ENCODE measurements at regions not wholly inside any gene's neighbourhood (a gene's known extent, or its start where the extent isn't known, plus 50 kb on each side); places are given as distances from the start of the nearest gene placed in this dataset.
A peak's percentile ranks its signal among the peaks of the same experiment; 100 is the strongest.
"Not testable (repeated sequence)": the region's sequence is repeated elsewhere in the genome, so short reads cannot be mapped to it uniquely, and the experiment has no call there.

DNA sequence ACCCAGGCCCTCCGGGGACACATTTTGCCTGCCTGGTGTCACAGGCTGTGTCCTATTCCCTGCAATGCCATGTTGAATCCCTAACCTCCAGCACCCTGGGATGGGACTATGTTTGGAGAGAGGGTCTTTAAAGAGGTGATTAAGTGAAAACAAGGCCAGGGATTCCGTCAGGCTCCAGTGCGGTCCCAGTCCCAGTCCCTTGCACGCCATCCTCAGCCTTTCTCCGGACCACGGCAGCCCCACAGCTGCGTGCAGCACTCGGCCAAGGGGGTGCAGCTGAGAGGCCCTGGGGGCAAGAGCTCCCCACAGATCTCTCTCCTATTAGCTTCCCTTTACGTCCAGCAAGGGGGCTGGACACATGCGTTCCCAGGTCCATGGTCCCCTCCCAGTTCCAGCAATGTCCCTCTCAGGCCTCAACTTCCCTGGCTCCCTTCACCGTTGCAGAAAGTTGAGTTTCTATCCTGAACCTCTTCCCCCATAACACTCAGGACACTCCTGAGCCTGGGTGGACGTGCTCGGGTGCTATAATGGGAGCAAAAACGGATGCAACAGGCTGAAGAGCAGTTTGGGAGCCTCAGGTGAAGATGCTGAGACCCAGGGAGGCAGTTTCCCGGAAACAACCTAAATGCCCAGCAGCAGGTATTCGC is 1422.7 kb downstream of the BRD1 start:
- Mint-ChIP-seq H3K9me3 (peaks cover 7% of the 10 kb centered on the region), H3K4me1 (ENCODE audit: low read depth) (no peaks in the 10 kb centered on the region), H3K27me3 (ENCODE audit: low read depth) (peaks cover 3% of the 10 kb centered on the region), H3K36me3 (ENCODE audit: low read depth) (no peaks in the 10 kb centered on the region), H3K27ac (no peak overlapping the region), H3K4me3 (no peak overlapping the region)
- CTCF ChIA-PET: no interaction called here
- DNase-seq: no peak
- intact Hi-C loops (cut with micrococcal nuclease): no loop called here

DNA sequence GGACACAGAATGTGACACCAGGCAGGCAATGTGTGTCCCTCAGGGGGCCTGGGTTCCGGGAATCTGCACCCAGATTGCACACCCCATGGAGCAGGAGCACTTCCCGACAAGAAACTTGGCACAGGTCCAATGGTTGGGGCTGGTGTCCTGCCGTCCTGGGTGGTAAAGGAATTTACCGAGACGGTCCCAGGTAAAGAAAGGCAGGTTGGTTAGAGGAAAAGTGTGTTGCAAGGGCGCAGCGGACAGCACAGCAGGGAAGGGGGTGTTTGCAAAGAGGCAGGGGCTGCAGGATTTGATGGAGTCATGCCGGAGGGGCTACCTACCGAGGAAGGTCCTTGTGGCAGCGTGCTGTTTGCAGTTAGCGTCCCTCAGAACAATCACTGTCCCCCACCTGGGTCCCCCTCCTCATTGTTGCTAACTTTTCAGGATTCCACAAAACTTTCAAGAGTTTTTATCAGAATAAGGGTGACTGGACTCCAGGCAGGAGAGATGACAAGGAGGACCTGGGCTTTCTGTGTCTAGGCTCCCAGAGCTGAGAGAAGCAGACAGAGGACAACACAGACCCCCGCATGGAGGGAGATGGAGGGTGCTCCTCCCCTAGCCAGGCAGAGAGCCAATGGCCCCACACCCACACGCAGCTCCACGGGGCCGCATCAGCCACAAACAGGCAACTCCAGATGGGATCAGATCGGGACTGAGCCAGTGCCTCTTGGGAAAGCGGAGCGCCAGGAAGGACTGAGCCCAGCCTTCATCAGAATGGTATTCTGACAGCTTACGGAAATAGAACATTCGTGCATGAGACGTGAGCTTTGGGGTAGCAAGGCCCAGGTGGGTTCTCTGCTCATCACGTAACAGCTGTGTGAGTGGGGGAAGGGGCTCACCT is 1423.9 kb downstream of the BRD1 start:
- no peak overlapping the region for H3K27ac Mint-ChIP-seq
- H3K36me3 Mint-ChIP-seq (ENCODE audit: low read depth): no peaks in the 10 kb centered on the region
- CTCF ChIA-PET: no interaction called here
- no peak for DNase-seq
- peaks cover 7% of the 10 kb centered on the region for H3K9me3 Mint-ChIP-seq
- H3K27me3 Mint-ChIP-seq (ENCODE audit: low read depth): peaks cover 4% of the 10 kb centered on the region
- H3K4me1 Mint-ChIP-seq (ENCODE audit: low read depth): no peaks in the 10 kb centered on the region
- H3K4me3 Mint-ChIP-seq: no peak overlapping the region
- intact Hi-C loops (cut with micrococcal nuclease): no loop called here

DNA sequence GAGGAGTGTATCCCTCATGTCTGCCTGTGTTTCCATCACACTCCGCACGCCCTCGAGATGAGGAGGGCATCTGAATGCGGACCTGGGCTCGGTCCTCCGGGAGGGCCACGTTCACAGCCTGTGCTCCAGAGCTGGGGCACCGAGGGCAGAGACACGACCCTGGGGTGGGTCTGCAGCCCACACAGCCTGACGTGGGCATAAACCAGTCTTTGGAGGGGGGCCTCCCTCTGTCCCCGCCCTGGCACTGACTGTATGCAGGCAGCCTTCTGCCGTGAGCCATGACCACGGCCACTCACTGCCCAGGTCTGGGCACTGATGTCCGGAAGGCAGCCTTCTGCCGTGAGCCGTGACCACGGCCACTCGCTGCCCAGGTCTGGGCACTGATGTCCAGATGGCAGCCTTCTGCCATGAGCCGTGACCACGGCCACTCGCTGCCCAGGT is 1425.1 kb downstream of the BRD1 start:
- H3K36me3 Mint-ChIP-seq (ENCODE audit: low read depth): no peaks in the 10 kb centered on the region
- CTCF ChIA-PET: no interaction called here
- H3K27me3 Mint-ChIP-seq (ENCODE audit: low read depth): peaks cover 4% of the 10 kb centered on the region
- no peak overlapping the region for H3K27ac Mint-ChIP-seq
- DNase-seq: no peak
- H3K9me3 Mint-ChIP-seq: no peaks in the 10 kb centered on the region
- intact Hi-C loops (cut with micrococcal nuclease): no loop called here
- no peaks in the 10 kb centered on the region for H3K4me1 Mint-ChIP-seq (ENCODE audit: low read depth)
- H3K4me3 Mint-ChIP-seq: no peak overlapping the region

DNA sequence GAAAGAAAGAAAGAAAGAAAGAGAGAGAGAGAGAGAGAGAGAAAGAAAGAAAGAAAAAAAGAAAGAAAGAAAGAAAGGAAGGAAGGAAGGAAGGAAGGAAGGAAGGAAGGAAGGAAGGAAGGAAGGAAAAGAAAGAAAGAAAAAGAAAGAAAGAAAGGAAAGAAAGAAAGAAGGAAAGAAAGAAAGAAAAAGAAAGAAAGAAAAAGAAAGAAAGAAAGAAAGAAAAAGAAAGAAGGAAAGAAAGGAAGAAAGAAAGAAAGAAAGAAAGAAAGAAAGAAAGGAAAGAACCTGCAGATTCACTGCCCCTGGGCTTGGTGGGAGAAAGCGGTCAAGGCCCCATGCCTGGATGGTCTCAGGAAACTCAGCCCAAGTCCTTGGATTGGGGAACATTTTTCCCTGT is 1426.2 kb downstream of the BRD1 start:
- CTCF ChIA-PET; intact Hi-C loops (cut with micrococcal nuclease); H3K4me3 Mint-ChIP-seq; H3K9me3 Mint-ChIP-seq; H3K27me3 Mint-ChIP-seq (ENCODE audit: low read depth); H3K27ac Mint-ChIP-seq; H3K4me1 Mint-ChIP-seq (ENCODE audit: low read depth); DNase-seq; H3K36me3 Mint-ChIP-seq (ENCODE audit: low read depth): not testable (repeated sequence)

DNA sequence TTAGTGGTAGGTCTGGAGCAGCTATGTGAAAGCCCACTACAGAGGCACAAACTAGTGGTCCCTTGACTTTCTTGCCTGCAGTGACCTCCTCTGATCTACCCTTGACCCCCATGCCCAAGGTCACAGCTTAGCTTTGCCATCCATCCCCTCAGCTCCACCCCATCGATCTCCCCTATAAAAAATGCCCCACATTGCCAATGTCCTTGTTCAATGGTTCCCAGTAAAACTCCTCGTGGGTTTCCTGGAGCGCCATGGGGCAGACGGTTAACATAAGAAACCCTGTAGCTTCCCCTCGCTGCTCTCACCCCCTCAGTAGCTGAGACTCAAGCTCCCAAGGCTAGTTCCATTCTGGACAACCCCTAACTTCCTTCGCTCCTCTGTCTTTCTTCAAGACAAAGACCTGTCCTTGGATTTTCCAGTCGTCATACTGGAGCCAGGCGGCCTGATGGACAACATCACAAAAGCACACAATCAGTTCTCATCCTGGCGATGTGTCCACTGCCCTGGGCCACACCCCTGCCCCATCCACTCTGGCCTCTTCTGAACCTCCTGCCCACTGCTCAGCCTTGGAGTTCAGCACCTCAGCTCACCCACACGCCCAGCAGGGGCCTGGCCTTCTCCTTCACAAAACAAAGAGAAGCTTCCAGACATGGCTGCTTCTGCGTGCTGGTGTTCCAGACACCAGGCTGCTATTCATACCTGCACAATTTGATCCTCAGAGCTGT is 1429.3 kb downstream of the BRD1 start:
- Mint-ChIP-seq H3K4me3 (no peak overlapping the region), H3K27ac (peak overlapping the region; percentile 13), H3K27me3 (ENCODE audit: low read depth) (peaks cover 4% of the 10 kb centered on the region), H3K4me1 (ENCODE audit: low read depth) (no peaks in the 10 kb centered on the region), H3K36me3 (ENCODE audit: low read depth) (no peaks in the 10 kb centered on the region), H3K9me3 (no peaks in the 10 kb centered on the region)
- intact Hi-C loops (cut with micrococcal nuclease): no loop called here
- no peak for DNase-seq
- CTCF ChIA-PET: interaction anchor here (0.7 kb wide), 1 partner anchor 17 kb away, joined by 3 read pairs; no protein-coding TSS in a partner anchor

DNA sequence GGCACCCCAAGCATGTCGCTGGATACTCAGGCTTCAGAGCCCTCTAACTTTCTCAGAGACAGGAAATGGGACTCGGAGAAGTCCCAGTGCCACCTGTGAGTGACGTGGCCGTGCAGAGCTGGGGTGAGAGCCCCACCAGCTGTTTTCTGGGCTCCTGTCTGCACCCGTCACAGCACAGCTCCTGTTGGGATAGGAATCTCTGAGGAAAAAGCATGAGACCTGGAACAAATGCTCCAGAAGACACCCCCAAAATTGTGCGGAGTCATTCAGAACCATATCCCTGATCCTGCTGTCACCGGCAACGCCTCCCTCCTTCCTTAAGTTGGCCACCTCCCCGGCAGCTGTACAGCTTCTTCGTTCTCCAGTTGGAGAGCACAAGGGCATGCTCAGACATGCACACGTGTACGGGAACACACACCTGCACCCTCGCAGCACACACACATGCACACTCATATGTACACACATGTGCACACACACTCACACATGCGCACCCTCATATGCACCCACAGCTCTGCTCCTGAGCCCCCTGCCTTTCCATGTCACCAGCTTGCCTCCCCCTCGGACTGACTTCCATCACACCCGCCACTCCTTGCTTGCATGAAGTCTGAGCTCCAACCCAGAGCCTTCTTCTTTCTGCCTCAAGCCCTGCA is 1430.0 kb downstream of the BRD1 start:
- DNase-seq: no peak
- Mint-ChIP-seq H3K36me3 (ENCODE audit: low read depth) (no peaks in the 10 kb centered on the region), H3K9me3 (no peaks in the 10 kb centered on the region), H3K27ac (peak overlapping the region; percentile 13), H3K4me3 (no peak overlapping the region), H3K4me1 (ENCODE audit: low read depth) (no peaks in the 10 kb centered on the region), H3K27me3 (ENCODE audit: low read depth) (peaks cover 4% of the 10 kb centered on the region)
- intact Hi-C loops (cut with micrococcal nuclease): no loop called here
- CTCF ChIA-PET: no interaction called here

DNA sequence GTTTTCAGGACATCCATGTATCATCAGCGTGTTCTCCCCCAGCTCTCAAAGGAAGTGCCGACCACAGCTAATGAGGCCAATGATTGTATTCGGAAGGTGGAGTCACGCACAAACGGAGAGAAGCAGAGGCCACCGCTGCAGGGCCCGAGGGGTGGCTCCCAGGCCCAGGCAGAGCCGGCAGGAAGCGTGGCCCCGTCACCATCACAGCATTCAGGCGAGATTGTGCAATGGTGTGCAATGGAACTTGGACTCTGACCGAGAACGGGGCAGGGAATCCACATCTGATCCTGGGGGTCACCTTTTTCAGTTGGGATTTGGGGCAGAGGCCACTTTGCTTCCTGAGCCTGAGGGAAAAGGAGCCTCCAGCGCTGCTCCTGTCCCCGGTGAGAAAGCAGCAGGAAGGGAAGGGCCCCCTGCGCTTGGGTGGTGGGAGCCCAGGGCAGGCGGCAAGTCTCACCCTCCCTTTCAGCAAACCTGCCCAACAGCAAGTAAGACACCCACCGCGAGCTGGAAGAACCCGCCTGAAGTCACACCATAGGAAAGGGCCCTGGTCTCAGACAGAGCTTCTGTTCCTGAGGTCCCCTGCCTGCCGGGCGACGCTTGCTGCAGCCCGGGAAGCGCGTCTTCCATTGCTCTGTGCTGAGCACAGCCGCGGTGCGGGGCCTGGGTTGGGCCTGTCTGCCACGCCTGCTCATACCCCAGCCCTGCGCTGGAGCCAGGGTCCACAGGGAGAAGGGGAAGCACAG is 1430.7 kb downstream of the BRD1 start:
- intact Hi-C loops (cut with micrococcal nuclease): no loop called here
- Mint-ChIP-seq H3K27ac (no peak overlapping the region), H3K9me3 (no peaks in the 10 kb centered on the region), H3K36me3 (ENCODE audit: low read depth) (no peaks in the 10 kb centered on the region), H3K4me3 (no peak overlapping the region), H3K27me3 (ENCODE audit: low read depth) (peaks cover 4% of the 10 kb centered on the region), H3K4me1 (ENCODE audit: low read depth) (no peaks in the 10 kb centered on the region)
- CTCF ChIA-PET: no interaction called here
- no peak for DNase-seq

DNA sequence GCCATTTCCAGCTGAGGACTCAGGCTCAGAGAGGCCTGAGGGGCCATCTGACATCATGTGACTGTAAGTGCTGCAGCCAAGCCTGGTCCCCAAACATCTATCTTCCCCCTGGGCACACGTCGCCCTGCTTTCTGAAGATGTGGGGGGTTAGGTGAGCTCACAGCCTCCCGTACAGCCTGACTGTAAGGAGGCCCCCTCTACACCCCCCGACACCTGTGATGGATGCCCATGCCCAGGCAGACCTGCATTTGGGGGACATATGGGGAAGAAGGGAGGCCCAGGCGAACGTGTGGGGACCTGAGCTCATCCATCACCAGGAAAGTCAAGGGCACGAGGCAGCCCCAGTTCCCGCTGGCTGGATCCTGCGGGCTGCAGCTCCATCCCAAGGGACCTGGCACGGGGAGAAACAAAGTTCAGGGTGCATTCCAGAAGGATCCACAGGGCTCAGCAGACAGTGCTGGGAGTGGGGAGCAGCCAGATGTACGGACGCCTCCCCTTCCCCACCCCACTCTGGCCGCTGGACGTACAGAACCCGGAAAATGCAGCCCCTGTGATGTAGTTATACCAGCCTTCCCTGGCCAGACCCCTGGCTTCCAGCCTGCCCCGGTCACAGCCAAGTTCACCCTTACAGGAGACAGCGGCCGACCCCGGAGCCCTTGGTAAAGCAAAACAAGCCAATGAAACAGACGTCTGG is 1431.4 kb downstream of the BRD1 start:
- no peak for DNase-seq
- Mint-ChIP-seq H3K27me3 (ENCODE audit: low read depth) (peaks cover 4% of the 10 kb centered on the region), H3K9me3 (no peaks in the 10 kb centered on the region), H3K27ac (no peak overlapping the region), H3K4me1 (ENCODE audit: low read depth) (no peaks in the 10 kb centered on the region), H3K36me3 (ENCODE audit: low read depth) (no peaks in the 10 kb centered on the region), H3K4me3 (no peak overlapping the region)
- CTCF ChIA-PET: no interaction called here
- intact Hi-C loops (cut with micrococcal nuclease): no loop called here

DNA sequence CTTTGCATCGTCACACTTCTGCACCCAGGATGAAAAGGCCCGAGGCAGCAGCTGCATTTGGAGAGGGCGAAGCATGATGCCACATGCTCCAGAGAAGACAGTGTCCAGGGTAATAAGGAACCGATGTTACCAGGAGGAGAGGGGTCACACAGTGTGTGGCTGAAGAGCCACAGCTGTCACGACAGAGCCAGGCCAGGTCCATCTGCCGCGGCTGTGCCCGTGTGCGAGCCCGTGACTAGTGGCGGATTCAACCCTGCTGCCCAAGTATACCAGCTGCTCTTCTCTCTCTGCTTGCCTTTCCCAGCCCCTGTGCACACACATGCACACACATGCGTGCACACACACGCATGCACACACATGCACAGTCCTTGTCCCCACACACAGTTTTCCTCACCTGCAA is 1432.5 kb downstream of the BRD1 start:
- no peak for DNase-seq
- intact Hi-C loops (cut with micrococcal nuclease): no loop called here
- no peak overlapping the region for H3K4me3 Mint-ChIP-seq
- H3K9me3 Mint-ChIP-seq: no peaks in the 10 kb centered on the region
- no peaks in the 10 kb centered on the region for H3K36me3 Mint-ChIP-seq (ENCODE audit: low read depth)
- no peak overlapping the region for H3K27ac Mint-ChIP-seq
- H3K27me3 Mint-ChIP-seq (ENCODE audit: low read depth): peaks cover 2% of the 10 kb centered on the region
- H3K4me1 Mint-ChIP-seq (ENCODE audit: low read depth): no peaks in the 10 kb centered on the region
- CTCF ChIA-PET: no interaction called here

DNA sequence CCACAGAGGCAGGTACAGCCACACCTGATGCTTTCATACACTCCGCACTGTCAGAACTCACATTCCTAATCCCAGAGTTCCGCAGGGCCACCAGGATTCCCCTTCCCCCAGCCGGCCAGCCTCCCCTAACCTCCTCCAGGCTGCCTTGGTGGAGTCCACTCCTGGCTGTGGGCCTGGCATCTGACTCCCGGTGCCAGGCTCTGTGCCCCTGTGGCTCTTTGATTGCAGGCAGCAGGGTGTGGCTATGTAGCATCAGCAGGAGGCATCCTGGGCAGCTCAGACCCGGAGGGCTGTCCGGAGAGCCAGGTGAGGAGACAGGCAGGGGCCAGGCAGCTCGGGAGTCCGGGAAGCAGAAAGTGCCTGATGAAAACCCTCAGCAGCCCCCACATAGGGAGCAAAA is 1432.9 kb downstream of the BRD1 start:
- CTCF ChIA-PET: no interaction called here
- intact Hi-C loops (cut with micrococcal nuclease): no loop called here
- Mint-ChIP-seq H3K36me3 (ENCODE audit: low read depth) (no peaks in the 10 kb centered on the region), H3K27me3 (ENCODE audit: low read depth) (peaks cover 2% of the 10 kb centered on the region), H3K27ac (no peak overlapping the region), H3K4me1 (ENCODE audit: low read depth) (no peaks in the 10 kb centered on the region), H3K9me3 (no peaks in the 10 kb centered on the region), H3K4me3 (no peak overlapping the region)
- no peak for DNase-seq

DNA sequence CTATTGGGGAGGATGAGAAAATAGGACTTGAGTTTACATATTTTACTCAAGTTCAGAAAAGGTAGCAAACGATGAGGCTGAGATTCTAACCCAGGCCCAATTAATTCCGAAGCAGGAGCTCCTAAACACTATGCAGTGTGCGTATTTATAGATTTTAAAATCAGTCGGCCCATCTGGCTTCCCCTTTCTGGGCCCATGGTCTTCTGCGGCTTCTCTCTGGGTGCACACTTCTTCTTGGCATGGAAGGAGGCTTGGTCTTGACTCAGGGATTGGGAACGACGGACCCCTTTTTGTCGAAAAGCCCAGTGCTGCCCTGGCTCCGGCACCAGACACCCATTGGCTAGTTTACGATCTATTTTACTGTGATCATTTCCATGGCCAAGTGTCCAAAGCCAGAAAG is 1433.8 kb downstream of the BRD1 start:
- Mint-ChIP-seq H3K4me3 (no peak overlapping the region), H3K9me3 (no peaks in the 10 kb centered on the region), H3K27me3 (ENCODE audit: low read depth) (no peaks in the 10 kb centered on the region), H3K36me3 (ENCODE audit: low read depth) (no peaks in the 10 kb centered on the region), H3K4me1 (ENCODE audit: low read depth) (no peaks in the 10 kb centered on the region), H3K27ac (no peak overlapping the region)
- DNase-seq: no peak
- CTCF ChIA-PET: no interaction called here
- intact Hi-C loops (cut with micrococcal nuclease): no loop called here

DNA sequence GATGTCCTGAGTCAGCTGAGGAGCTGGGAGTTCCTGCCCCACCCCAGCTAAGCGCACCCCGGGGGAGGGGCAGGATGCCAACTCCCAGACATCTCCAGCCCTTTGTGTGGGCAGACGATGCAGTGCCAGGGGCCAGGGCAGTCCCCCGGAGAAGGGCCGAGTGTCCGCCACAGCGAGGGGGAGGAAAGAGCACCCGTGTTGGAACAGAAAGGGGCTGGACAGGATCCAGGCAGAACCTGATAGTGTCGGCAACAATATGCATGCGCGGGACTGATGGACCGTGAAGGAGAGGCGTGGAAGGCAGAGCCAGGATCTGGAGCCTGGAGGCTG is 1434.7 kb downstream of the BRD1 start:
- Mint-ChIP-seq H3K4me1 (ENCODE audit: low read depth) (no peaks in the 10 kb centered on the region), H3K4me3 (no peak overlapping the region), H3K36me3 (ENCODE audit: low read depth) (no peaks in the 10 kb centered on the region), H3K9me3 (no peaks in the 10 kb centered on the region), H3K27ac (no peak overlapping the region), H3K27me3 (ENCODE audit: low read depth) (no peaks in the 10 kb centered on the region)
- intact Hi-C loops (cut with micrococcal nuclease): no loop called here
- no peak for DNase-seq
- CTCF ChIA-PET: no interaction called here

Data from activated naive CD4-positive, alpha-beta T cell treated with anti-CD3 and anti-CD28 coated beads for 36 hours (primary cell).